Activated CD4-positive, alpha-beta T cell treated with anti-CD3 and anti-CD28 coated beads for 4 hours (primary cell): ENCODE measurements at regions not wholly inside any gene's neighbourhood (a gene's known extent, or its start where the extent isn't known, plus 50 kb on each side); places are given as distances from the start of the nearest gene placed in this dataset.

Experiments
- DNase-seq, 2 donors: peaks; one replicate each; pipeline ENCODE4 v3.0.0-alpha.2; 2020

DNA sequence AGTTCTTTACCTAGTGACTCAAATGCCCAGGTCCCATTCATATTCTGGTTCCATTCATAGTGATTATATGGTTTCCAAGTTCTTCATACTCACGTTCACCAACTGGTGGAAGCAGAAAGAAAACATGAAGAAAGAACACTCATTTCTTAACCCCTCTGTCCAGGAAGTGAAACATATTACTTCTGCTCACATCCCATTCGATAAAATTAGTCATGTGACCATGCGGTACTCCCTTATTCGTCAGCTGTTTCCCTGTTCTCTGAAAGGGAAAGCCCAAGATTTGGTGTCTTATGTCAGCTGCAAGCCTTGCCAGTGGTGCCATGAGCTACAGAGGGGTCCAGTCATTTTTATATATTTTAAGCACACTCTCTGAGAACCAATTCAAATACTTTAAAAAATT lies 387.0 kb upstream of the DMAC1 start:
- no peak for DNase-seq

DNA sequence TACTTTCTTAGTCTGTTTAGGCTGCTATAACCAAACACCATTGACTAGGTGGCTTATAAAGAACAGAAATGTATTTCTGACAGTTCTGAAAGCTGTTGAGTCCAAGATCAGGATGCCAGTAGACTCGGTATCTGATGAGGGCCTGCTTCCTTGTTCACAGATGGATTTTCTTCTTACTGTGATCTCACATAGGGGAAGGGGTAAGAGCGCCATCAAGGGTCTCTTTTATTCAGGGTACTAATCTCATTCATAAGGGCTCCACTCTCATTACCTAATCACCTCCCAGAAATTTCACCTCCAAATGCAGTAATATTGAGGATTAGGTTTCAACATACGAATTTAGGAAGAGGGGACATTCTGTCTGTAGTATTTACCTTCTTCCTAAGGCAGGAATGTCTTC lies 384.0 kb upstream of the DMAC1 start:
- no peak for DNase-seq

GRCh38 chr9:8179381-8180053 lies 379.9 kb upstream of the DMAC1 start:
- DNase-seq = no peak

- DNase-seq = no peak
These were observed 372.4 kb upstream of the DMAC1 start for GRCh38 chr9:8172000-8172399.

- no peak for DNase-seq
These were observed 369.4 kb upstream of the DMAC1 start for GRCh38 chr9:8168916-8169438.

- DNase-seq = no peak
These were observed 361.2 kb upstream of the DMAC1 start for GRCh38 chr9:8160787-8161186.

DNA sequence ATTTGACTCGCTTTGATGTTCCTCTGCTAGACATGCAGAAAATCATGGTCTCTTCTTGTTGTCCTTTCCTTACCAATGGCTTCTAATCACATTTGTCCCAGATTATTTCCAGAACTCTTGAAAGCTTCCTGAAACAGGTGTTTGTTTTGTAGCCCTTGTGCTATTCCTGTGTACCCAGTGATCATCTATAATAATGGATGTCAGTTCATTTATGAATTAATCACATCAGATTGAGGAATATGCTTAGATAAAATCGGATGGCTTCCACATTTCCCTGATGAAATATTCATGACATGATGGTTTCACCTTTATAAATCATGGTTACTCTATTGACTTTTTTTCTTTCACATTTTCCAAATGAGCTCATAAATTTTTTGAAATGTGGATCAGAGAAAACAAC lies 359.0 kb upstream of the DMAC1 start:
- no peak for DNase-seq

GRCh38 chr9:8157683-8158324 lies 358.2 kb upstream of the DMAC1 start:
- no peak for DNase-seq

DNA sequence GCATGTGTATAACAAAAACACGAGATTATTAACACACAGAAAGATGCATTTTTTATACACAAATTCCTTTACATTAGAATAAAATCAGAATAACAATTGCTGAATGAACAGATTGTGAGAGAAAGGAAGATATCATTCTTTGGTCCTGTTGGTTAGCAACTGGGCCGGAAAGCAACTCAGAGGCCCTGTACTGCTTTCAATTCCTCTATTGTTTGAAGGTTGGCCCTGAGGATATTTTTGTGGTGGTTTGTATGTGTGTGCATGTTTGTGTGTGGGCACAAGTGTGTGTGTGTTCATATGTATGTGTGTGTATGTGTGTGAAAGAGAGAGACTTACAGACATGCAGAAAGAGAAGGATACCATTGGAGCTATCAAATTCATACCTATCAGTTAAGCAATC lies 356.8 kb upstream of the DMAC1 start:
- no peak for DNase-seq

- no peak for DNase-seq
These were observed 356.1 kb upstream of the DMAC1 start for GRCh38 chr9:8155706-8156105.

DNA sequence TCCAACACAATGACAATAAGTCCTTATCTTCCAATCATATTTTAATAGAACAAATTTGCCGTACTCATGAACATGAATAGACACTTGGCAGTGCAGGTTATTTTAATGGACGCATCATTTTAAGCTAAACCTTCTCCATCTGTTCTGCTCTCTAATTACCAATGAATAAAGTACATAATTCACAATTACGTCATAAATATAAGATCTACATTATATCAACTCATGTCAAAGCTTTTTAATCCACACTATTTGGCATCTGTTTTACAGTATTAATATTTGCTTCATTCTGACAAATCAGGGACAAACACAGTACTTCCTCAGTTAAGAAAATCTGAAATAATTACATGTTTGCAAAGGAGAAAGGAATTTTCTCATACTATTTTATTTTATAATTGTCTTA lies 344.1 kb upstream of the DMAC1 start:
- no peak for DNase-seq

DNA sequence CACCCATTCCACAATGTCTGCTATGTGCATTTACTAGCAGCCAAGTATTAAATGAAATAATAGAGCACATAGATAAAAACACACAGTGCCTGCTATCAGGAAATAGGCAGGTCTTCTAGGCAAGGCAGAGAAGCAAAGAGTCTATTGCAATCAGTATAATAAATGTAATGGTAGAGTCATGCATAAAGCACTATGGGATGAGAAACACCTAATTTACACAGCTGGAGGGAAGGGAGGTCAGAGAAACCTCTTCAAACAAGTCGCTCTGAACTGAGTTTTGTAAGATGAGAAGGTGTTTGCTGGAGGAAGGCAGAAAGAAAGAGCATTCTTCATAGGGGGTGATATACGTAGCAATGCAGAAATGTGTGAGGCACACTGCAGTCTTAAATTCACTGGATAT lies 341.0 kb upstream of the DMAC1 start:
- DNase-seq = no peak

GRCh38 chr9:8139756-8140155 lies 340.2 kb upstream of the DMAC1 start:
- no peak for DNase-seq

GRCh38 chr9:8136477-8136876 lies 336.9 kb upstream of the DMAC1 start:
- DNase-seq = no peak

GRCh38 chr9:8134635-8135034 lies 335.1 kb upstream of the DMAC1 start:
- no peak for DNase-seq

- DNase-seq = no peak
These were observed 334.0 kb upstream of the DMAC1 start for GRCh38 chr9:8133606-8134005.

GRCh38 chr9:8115570-8115969 lies 316.0 kb upstream of the DMAC1 start:
- DNase-seq = no peak

DNA sequence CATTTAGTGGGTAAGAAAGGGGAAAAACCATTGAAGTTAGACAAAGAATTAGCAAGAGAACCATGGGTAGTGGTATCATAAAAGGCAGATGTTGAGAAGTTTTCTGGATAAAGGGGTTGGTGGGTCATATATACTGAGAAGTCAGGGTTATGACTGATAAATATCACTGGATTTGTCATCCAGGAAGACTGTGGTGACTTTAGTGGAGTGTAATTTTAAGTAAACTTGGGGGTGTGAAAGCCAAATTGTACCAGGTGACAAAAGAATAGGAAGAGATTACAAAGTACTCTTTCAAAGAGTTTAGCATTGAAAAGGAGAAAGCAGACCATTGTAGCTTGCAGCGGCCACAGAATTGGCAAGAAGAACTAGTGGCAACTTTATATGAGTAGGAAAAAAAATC lies 315.2 kb upstream of the DMAC1 start:
- no peak for DNase-seq

- no peak for DNase-seq
These were observed 306.8 kb upstream of the DMAC1 start for GRCh38 chr9:8106362-8106761.

GRCh38 chr9:8101607-8102006 lies 302.0 kb upstream of the DMAC1 start:
- no peak for DNase-seq

DNA sequence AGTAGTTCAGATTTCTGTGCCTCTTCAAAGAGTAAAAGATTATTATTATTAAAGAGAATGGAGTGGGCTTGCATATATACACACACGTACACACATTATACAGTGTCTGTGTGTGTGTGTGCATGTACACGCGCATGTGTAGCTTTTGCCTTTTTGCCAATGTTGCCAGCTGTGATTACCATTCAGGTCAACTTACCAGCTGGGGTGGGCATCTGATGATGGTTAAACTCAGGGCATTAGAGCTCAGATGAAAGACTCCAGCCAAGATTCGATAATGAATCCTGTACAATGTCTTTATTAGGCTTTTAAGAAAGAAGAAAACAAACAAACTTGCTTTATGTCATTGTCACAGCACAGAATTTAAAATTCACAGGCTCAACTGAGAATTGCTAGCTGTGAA lies 296.5 kb upstream of the DMAC1 start:
- DNase-seq = no peak

- DNase-seq = no peak
These were observed 296.1 kb upstream of the DMAC1 start for GRCh38 chr9:8095672-8096086.

- no peak for DNase-seq
These were observed 288.9 kb upstream of the DMAC1 start for GRCh38 chr9:8088477-8088876.

DNA sequence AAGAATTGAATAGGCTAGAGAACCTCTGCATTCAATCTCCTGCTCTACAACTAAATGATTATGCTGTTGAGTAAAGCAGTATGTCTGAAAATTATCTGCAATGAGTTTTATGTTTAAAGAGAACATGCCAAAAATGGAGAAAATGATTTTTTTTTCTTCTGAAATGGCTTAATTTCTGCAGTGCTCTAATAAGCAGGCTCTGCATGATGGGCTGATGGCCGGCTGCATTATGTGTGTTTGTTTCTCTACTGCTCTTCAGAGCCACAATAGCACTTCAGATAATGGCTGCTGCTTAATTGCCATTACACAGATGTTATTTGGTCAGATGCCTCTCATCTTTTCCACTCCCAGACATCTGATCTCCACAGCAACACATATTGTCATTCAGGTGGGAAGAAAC lies 286.4 kb upstream of the DMAC1 start:
- DNase-seq = no peak

GRCh38 chr9:8078641-8079140 lies 279.1 kb upstream of the DMAC1 start:
- no peak for DNase-seq
